Uterus (tissue), 2 donors: ENCODE measurements at regions not wholly inside any gene's neighbourhood (a gene's known extent, or its start where the extent isn't known, plus 50 kb on each side); places are given as distances from the start of the nearest gene placed in this dataset.

ENCODE experiments used
- POLR2A ChIP-seq, 2 donors: fragments of 450-650 bp; IDR thresholded peaks; one replicate each; pipeline ENCODE4 v1.6.1; 2016; ENCODE audit warnings: antibody characterized with exemption in 2 of 2, mild to moderate bottlenecking in 1 of 2, moderate library complexity in 1 of 2
- TF ChIP-seq, protein P1 (sequence below), 4 experiments: fragments of 200-600 bp in 2 of 4; fragments of 450-650 bp in 2 of 4; sonication (generic) in 2 of 4; IDR thresholded peaks; one replicate each; pipeline ENCODE4 v1.5.1; 2016 to 2019; ENCODE audit warnings: antibody characterized with exemption in 4 of 4, mild to moderate bottlenecking in 2 of 4, moderate library complexity in 1 of 4

DNA sequence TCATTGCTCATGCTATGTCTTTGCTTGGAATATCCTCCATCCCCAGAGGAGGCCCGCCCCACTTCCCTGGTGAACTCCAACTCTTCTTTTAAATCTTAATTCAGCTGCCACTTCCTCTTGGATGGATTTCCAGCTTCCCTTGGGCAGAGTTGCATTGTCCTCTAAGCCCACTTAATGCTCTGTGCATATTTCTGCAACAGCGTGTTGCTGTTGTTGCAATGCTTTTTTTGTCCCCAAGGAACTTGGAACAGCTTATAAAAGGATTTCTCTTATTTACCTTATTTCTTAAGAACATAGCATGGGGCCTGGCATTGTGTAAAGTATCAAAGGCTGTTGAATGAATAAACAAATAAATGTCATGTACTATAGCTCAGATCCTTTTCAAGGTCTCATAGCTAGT lies 507.4 kb downstream of the METTL15 start:
- TF ChIP-seq, protein P1, sequence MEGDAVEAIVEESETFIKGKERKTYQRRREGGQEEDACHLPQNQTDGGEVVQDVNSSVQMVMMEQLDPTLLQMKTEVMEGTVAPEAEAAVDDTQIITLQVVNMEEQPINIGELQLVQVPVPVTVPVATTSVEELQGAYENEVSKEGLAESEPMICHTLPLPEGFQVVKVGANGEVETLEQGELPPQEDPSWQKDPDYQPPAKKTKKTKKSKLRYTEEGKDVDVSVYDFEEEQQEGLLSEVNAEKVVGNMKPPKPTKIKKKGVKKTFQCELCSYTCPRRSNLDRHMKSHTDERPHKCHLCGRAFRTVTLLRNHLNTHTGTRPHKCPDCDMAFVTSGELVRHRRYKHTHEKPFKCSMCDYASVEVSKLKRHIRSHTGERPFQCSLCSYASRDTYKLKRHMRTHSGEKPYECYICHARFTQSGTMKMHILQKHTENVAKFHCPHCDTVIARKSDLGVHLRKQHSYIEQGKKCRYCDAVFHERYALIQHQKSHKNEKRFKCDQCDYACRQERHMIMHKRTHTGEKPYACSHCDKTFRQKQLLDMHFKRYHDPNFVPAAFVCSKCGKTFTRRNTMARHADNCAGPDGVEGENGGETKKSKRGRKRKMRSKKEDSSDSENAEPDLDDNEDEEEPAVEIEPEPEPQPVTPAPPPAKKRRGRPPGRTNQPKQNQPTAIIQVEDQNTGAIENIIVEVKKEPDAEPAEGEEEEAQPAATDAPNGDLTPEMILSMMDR (IDR thresholded peaks at IDR 0.05): no peak
- no peak for TF ChIP-seq POLR2A (IDR thresholded peaks at IDR 0.05)
